Glutamatergic neuron (in vitro differentiated cells): ENCODE measurements at regions not wholly inside any gene's neighbourhood (a gene's known extent, or its start where the extent isn't known, plus 50 kb on each side); places are given as distances from the start of the nearest gene placed in this dataset.

Experiments used
- DNase-seq: peaks from one replicate; pipeline ENCODE4 v3.0.0; 2022
- H3K27ac Mint-ChIP-seq: one replicate; pipeline ENCODE4 v1.8.0; 2020; ENCODE audit warnings: mild to moderate bottlenecking, mixed read lengths, inconsistent platforms; ENCODE audit not compliant: unreplicated experiment
- H3K27me3 Mint-ChIP-seq: one replicate; pipeline ENCODE4 v1.8.0; 2020; ENCODE audit warnings: mild to moderate bottlenecking, moderate library complexity, mixed read lengths, inconsistent platforms; ENCODE audit not compliant: unreplicated experiment
- H3K36me3 Mint-ChIP-seq: one replicate; pipeline ENCODE4 v1.8.0; 2020; ENCODE audit warnings: mild to moderate bottlenecking, mixed read lengths, inconsistent platforms; ENCODE audit not compliant: unreplicated experiment
- H3K4me1 Mint-ChIP-seq: one replicate; pipeline ENCODE4 v1.8.0; 2020; ENCODE audit warnings: mild to moderate bottlenecking, low read depth, mixed read lengths, inconsistent platforms; ENCODE audit not compliant: unreplicated experiment
- H3K4me3 Mint-ChIP-seq: one replicate; pipeline ENCODE4 v1.8.0; 2020; ENCODE audit warnings: mild to moderate bottlenecking, mixed read lengths, inconsistent platforms; ENCODE audit not compliant: unreplicated experiment
- H3K9me3 Mint-ChIP-seq: one replicate; pipeline ENCODE4 v1.8.0; 2020; ENCODE audit warnings: mild to moderate bottlenecking, moderate library complexity, mixed read lengths, inconsistent platforms; ENCODE audit not compliant: unreplicated experiment
- TF ChIP-seq, protein P1 (sequence below): fragments of 200-600 bp; sonication (generic); IDR thresholded peaks from one replicate; pipeline ENCODE4 v1.5.0; 2021; ENCODE audit not compliant: partially characterized antibody, unreplicated experiment

DNA sequence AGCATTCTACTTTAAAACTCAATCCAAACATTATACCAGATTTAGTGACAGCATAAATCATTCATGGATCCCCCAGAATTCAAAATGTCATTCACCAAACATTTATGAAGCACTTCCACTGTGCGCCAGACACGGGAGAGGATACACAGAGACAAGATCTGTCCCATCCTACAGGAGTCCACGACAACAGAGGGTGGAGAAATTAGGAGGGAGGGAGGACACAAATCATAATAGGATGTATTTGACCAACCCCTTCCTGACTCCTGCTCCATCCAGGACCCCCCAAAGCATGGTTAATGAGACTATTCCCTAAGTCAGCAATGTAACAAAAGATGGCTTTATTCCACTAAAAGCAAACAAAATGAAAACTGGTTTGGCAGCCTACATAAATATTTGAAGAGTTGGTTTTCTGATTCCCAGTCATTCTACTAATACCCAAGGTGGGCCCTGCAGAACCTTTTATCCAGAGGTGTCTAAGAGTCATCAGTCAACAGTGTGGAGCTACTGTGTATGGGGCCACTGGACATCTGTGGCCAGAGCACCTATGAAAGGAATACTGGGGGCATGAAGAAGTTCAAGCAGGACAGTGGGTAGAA lies 62.8 kb upstream of the DOCK9 start:
- Mint-ChIP-seq H3K27me3 (peaks cover 4% of the 10 kb centered on the region), H3K9me3 (no peaks in the 10 kb centered on the region), H3K4me3 (no peak overlapping the region), H3K36me3 (no peaks in the 10 kb centered on the region), H3K4me1 (peaks cover 2% of the 10 kb centered on the region), H3K27ac (no peak overlapping the region)
- TF ChIP-seq, protein P1, sequence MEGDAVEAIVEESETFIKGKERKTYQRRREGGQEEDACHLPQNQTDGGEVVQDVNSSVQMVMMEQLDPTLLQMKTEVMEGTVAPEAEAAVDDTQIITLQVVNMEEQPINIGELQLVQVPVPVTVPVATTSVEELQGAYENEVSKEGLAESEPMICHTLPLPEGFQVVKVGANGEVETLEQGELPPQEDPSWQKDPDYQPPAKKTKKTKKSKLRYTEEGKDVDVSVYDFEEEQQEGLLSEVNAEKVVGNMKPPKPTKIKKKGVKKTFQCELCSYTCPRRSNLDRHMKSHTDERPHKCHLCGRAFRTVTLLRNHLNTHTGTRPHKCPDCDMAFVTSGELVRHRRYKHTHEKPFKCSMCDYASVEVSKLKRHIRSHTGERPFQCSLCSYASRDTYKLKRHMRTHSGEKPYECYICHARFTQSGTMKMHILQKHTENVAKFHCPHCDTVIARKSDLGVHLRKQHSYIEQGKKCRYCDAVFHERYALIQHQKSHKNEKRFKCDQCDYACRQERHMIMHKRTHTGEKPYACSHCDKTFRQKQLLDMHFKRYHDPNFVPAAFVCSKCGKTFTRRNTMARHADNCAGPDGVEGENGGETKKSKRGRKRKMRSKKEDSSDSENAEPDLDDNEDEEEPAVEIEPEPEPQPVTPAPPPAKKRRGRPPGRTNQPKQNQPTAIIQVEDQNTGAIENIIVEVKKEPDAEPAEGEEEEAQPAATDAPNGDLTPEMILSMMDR: no peak
- DNase-seq: no peak

DNA sequence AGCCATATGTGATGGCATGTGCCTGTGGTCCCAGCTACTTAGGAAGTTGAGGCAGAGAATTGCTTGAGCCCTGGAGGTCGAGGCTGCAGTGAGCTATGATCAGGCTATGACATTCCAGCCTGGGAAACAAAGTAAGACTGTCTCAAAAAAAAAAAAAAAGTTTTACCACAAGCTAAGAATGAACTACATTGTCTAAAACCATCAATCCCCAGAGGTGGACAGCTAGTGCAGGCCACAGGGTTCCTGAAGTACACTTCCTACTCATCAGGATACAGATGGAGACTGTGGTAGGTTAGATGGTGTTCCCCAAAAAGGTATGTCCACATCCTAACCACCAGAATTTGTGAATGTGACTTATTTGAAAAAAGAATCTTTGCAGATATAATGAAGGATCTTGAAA lies 63.5 kb upstream of the DOCK9 start:
- Mint-ChIP-seq H3K4me1 (peaks cover 2% of the 10 kb centered on the region), H3K36me3 (no peaks in the 10 kb centered on the region)

DNA sequence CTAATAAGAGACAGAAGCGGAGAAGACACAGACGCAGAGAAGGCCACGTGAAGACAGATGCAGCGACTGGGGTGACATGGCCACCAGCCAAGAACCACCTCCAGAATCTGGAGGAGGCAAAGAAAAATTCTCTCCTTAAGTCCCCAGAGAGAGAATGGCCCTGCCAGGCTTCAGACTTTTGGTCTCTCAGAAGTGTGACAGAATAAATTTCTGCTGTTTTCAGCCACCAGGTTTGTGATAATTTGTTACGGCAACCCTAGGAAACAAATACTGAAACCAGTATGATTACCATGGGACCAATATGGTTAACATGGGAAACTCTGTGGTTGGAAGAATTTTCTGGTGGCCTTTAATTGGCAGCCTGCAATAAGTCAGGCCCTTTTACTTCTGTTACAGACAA lies 63.9 kb upstream of the DOCK9 start:
- no peak overlapping the region for H3K4me3 Mint-ChIP-seq

More for the DNA sequence above, 63.5 kb upstream of the DOCK9 start:
- no peak for DNase-seq
- H3K27me3 Mint-ChIP-seq: peaks cover 4% of the 10 kb centered on the region
- H3K4me3 Mint-ChIP-seq: no peak overlapping the region
- TF ChIP-seq, protein P1: no peak
- no peaks in the 10 kb centered on the region for H3K9me3 Mint-ChIP-seq
- no peak overlapping the region for H3K27ac Mint-ChIP-seq

DNA sequence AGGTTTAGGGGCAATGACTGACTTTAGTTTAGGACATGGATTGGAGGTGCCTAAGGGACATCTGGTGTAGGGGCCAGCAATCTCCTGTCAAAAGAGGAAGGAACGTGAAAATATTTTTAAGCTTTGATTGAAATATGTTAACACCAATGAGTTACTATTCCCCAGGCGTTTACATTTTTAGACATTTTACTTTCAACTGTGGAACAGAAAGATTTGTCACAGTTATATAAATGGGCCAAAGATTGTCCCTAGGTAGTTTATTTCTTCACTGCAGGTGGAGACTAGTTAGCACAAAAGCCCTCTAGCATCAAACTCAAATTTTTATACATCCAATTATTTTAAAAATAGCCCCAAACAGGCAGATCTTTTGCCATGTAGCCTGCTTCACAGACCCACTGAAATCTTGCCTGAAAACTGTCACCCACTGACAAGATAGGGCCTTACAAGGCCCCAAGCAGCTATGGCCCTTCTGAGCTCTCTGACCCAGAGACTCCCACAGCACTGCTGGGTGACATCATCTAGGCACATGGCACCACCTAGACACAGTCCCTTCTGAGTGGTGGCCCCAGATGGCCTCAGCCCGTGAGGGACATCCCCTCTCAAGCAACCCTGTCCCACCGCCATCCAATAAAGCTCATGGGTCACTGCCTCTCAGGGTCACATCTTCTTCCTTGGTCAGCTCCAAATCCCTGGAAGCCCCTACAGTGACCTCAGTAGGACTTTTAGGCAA lies 64.8 kb upstream of the DOCK9 start:
- peaks cover 2% of the 10 kb centered on the region for H3K4me1 Mint-ChIP-seq
- peaks cover 4% of the 10 kb centered on the region for H3K27me3 Mint-ChIP-seq
- H3K27ac Mint-ChIP-seq: no peak overlapping the region
- no peak for DNase-seq
- H3K36me3 Mint-ChIP-seq: no peaks in the 10 kb centered on the region
- no peak overlapping the region for H3K4me3 Mint-ChIP-seq
- H3K9me3 Mint-ChIP-seq: no peaks in the 10 kb centered on the region
- TF ChIP-seq, protein P1: no peak

More for the DNA sequence above, 63.9 kb upstream of the DOCK9 start:
- TF ChIP-seq, protein P1: no peak
- Mint-ChIP-seq H3K27ac (no peak overlapping the region), H3K4me1 (peaks cover 2% of the 10 kb centered on the region), H3K36me3 (no peaks in the 10 kb centered on the region), H3K9me3 (no peaks in the 10 kb centered on the region), H3K27me3 (peaks cover 4% of the 10 kb centered on the region)
- no peak for DNase-seq

DNA sequence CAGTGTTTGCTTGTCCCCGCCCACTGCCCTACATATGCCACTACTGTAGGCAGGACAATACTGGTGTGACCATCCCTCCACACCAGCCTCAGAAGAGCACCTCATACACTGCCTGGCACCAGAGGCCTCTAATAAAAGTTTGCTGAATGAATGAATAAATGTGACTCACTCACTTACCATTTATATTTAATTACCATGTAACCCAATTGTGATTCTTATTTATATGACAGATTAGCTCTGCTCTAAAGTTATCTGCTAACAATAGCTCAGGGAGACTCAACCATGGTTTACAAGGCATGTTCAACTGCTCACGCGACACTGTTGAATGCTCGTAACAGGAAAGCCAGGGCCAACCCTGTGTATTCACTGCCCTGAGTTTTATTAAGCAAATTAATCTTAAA lies 66.0 kb upstream of the DOCK9 start:
- TF ChIP-seq, protein P1: no peak
- no peaks in the 10 kb centered on the region for H3K9me3 Mint-ChIP-seq
- no peak overlapping the region for H3K27ac Mint-ChIP-seq
- no peaks in the 10 kb centered on the region for H3K36me3 Mint-ChIP-seq
- no peak overlapping the region for H3K4me3 Mint-ChIP-seq
- DNase-seq: no peak
- peaks cover 2% of the 10 kb centered on the region for H3K4me1 Mint-ChIP-seq
- H3K27me3 Mint-ChIP-seq: peaks cover 4% of the 10 kb centered on the region
